Activated T-cell treated with anti-CD3 and anti-CD28 coated beads, Interleukin-2, amount 50 U/mL, for 1 hour (primary cell): ENCODE measurements at regions not wholly inside any gene's neighbourhood (a gene's known extent, or its start where the extent isn't known, plus 50 kb on each side); places are given as distances from the start of the nearest gene placed in this dataset.
"Not testable (repeated sequence)": the region's sequence is repeated elsewhere in the genome, so short reads cannot be mapped to it uniquely, and the experiment has no call there.

Source experiments
- DNase-seq: peaks from one replicate; pipeline ENCODE4 v3.0.0-alpha.2; 2020

- DNase-seq = no peak
These were observed 122.7 kb upstream of the C1GALT1C1 start for GRCh38 chrX:120752431-120753082.

DNA sequence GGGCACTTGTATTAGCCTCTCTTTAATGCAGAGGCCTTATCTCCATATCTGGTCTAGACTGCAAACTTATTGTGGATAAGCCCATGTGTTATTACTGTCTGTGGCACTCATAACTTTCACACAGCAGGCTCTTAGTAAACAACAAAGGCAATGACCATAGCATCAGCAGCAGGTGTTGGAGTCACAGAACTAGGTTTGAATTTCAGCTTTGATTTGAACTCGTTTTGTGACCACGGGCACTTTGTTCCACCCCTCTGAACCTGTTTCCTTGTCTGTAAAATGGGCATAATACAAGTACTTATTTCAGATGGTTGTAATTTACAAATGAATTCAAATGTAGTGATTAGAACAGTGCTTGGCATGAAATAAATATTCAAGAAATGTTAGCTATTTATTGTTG lies 121.8 kb upstream of the C1GALT1C1 start:
- DNase-seq = no peak

DNA sequence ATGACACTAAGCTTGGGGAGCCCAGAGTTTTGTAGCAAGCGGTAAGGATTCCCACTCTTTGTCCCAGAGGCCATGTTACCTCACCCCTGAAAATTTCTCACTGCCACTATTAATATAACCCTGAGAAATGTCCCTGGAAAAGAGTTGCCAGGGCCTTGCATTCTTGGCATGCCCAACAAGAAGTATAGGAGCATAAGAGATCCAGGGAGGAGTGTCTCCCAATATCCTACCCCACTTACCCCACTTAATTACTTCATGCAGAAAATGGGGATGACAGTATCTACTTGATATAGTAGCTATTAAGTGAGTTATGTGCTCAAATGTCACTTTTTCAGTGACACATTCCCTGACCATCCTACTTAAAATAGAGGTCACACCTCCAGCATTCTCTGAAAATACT lies 120.5 kb upstream of the C1GALT1C1 start:
- no peak for DNase-seq

DNA sequence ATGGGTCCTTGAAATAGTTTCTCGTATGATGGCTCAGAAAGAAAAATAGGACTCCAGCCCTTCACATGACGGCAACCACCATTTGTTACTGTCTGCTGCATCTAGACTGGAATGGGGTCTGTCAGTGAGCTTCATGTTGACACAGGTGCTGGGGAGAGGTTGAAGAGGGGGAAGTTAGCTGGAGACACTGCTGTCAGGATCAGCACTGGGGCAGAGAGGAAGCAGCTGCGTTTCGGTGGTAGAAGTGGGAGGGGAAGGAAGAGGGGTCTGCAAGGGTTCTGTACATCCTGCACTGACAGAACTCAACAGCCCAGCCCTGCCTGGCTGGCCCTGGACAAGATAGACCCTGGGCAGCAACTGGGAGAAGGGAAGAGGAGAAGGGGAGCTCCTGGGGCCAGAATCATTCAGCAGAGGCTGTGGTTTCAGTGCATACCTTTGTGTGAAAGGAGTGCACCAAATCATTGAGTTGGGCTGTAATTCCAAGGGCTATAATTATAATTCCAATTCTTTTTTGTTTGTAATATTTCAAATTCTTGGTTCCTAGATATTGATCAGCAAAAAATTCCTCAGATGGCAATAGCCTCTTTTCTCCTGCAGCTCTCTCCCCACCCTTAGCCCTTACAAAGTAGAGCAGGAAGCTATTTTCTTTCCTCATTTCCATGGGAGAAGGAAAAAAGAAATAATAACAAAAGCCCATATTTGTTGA lies 119.4 kb upstream of the C1GALT1C1 start:
- no peak for DNase-seq

DNA sequence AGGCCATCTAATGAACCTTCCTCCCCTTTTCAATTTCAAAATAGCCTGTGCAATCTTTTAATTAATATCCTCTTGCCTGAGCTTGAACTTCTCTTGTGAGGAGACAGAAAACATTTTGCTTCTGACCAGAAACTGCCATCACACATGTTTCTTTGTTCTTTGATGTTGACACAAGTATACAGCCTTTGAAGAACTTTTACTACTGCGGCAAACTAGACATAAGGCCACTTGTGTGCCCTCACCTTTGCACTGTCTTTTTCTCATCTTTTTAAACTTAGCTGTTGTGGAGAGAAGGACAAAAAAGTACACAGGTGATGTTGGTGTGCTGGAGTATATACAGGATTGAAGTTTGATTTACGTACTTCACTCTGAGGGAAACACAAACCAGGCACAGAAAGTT lies 116.3 kb upstream of the C1GALT1C1 start:
- DNase-seq = no peak

- DNase-seq = no peak
These were observed 113.3 kb upstream of the C1GALT1C1 start for GRCh38 chrX:120742946-120743665.

- no peak for DNase-seq
These were observed 111.6 kb upstream of the C1GALT1C1 start for GRCh38 chrX:120741452-120741851.

GRCh38 chrX:120740072-120740471 lies 110.2 kb upstream of the C1GALT1C1 start:
- DNase-seq = no peak

DNA sequence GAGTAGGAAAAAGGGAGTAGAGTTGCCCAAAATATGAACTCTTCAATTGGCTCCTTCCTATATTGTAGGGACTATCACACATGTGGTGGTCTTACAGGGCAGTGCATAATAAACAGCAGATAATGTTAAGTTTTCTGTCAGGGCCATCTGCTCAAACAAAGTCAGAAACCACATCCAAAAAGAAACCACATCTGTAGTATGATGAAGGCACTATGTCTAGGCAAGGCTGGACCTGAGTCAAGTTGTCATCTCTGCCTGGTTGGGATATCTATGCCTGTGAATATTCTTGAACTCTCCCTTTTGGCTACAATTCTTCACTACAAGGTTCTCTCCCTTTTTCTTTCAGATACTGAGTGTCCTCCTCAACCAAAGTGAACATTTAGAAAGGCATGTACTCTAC lies 109.4 kb upstream of the C1GALT1C1 start:
- DNase-seq = no peak

DNA sequence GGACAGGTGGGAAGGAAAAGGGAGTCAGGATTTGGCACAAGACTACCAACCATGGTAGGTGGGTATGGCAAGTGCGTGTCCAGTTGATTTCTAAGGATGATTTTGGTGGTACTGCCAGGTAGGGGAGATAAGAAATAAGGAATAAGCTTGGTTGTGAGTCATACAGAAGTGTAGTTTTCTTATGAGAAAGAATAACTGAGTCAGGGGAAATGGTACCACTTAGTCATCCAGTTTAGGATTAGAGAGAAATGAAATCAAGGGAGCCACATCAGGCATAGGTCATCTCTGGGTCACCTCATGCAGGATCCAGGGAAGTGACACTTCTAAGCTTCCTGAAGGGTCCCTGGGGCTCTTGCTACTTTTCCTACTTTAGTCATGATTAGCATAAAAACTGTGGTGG lies 107.1 kb upstream of the C1GALT1C1 start:
- no peak for DNase-seq

GRCh38 chrX:120735966-120736365 lies 106.1 kb upstream of the C1GALT1C1 start:
- no peak for DNase-seq

GRCh38 chrX:120732879-120733278 lies 103.0 kb upstream of the C1GALT1C1 start:
- no peak for DNase-seq

GRCh38 chrX:120732461-120732860 lies 102.6 kb upstream of the C1GALT1C1 start:
- DNase-seq = no peak

- DNase-seq = no peak
These were observed 101.5 kb upstream of the C1GALT1C1 start for GRCh38 chrX:120731386-120731785.

DNA sequence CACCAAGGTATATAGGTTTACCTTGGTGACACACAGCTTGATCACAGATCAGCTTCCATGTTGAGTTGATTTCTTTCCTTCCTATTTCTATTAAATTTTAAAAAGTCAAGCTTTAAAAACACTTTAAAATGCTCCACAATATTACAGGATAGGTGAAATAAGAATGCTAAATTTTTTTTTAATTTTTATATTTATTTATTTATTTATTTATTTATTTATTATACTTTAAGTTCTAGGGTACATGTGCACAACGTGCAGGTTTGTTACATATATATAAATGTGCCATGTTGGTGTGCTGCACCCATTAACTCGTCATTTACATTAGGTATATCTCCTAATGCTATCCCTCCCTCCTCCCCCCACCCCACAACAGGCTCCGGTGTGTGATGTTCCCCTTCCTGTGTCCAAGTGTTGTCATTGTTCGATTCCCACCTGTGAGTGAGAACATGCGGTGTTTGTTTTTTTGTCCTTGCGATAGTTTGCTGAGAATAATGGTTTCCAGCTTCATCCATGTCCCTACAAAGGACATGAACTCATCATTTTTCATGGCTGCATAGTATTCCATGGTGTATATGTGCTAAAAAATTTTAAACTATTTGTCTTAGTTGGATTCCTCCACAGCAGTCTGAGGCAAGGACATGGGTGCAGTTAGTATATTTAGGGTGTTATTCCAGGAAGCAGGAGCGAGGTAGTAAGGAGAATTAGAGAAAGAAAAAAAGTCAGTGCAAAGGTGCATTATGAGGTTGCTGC lies 99.8 kb upstream of the C1GALT1C1 start:
- DNase-seq = not testable (repeated sequence)

GRCh38 chrX:120727911-120728310 lies 98.1 kb upstream of the C1GALT1C1 start:
- DNase-seq = no peak

GRCh38 chrX:120727452-120727851 lies 97.6 kb upstream of the C1GALT1C1 start:
- no peak for DNase-seq

- DNase-seq = no peak
These were observed 96.4 kb upstream of the C1GALT1C1 start for GRCh38 chrX:120726294-120726693.

- no peak for DNase-seq
These were observed 96.0 kb upstream of the C1GALT1C1 start for GRCh38 chrX:120725874-120726273.

GRCh38 chrX:120719622-120720021 lies 89.8 kb upstream of the C1GALT1C1 start:
- no peak for DNase-seq

GRCh38 chrX:120718969-120719368 lies 89.1 kb upstream of the C1GALT1C1 start:
- no peak for DNase-seq

DNA sequence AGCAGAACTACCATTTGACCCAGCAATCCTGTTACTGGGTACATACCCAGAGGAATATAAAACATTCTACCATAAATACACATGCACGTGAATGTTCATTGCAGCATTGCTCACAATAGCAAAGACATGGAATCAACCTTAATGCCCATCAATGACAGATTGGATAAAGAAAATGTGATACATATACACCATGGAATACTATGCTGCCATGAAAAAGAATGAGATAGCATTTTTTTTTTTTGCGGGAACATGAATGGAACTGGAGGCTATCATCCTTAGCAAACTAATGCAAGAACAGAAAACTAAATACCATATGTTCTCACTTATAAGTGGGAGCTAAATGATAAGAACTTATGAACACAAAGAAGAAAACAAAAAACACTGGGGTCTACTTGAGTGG lies 72.5 kb upstream of the C1GALT1C1 start:
- DNase-seq = not testable (repeated sequence)

GRCh38 chrX:120697053-120697452 lies 67.2 kb upstream of the C1GALT1C1 start:
- DNase-seq = peak; percentile 22
